Natural killer cell (primary cell): ENCODE measurements at regions not wholly inside any gene's neighbourhood (a gene's known extent, or its start where the extent isn't known, plus 50 kb on each side); places are given as distances from the start of the nearest gene placed in this dataset.

Source experiments
- ATAC-seq, 3 donors: fragments of 150-1000 bp in 2 of 3; fragments of 200-7000 bp in 1 of 3; cut with Tn5 transposase; 1 replicate in 1 of 3; 2 replicates in 2 of 3; pipeline ENCODE4 v1.10.0; 2021; ENCODE audit warnings: mild to moderate bottlenecking in 2 of 3, moderate library complexity in 2 of 3
- DNase-seq, 2 donors: peaks; one replicate each; pipeline versions ENCODE4 v3.0.0 to v3.0.0-alpha.2; 2013 to 2021; ENCODE audit warnings: mixed read lengths in 1 of 2
- H3K27ac ChIP-seq: one replicate; pipeline ENCODE4 v1.5.1; 2013; ENCODE audit warnings: mild to moderate bottlenecking, low read length
- H3K27me3 ChIP-seq: one replicate; pipeline ENCODE4 v1.6.1; 2013; ENCODE audit warnings: low read length; ENCODE audit not compliant: control insufficient read depth, insufficient read depth
- H3K36me3 ChIP-seq: one replicate; pipeline ENCODE4 v1.6.1; 2013; ENCODE audit warnings: low read length; ENCODE audit not compliant: control insufficient read depth, insufficient read depth
- H3K4me1 ChIP-seq: one replicate; pipeline ENCODE4 v1.6.1; 2013; ENCODE audit warnings: low read length; ENCODE audit not compliant: control insufficient read depth, insufficient read depth
- H3K4me3 ChIP-seq: one replicate; pipeline ENCODE4 v1.5.1; 2013; ENCODE audit warnings: low read length
- H3K9me3 ChIP-seq: one replicate; pipeline ENCODE4 v1.6.1; 2013; ENCODE audit warnings: low read length; ENCODE audit not compliant: control insufficient read depth, insufficient read depth
- H3K27ac Mint-ChIP-seq, 2 donors: one replicate each; pipeline ENCODE4 v1.8.0; 2022; ENCODE audit warnings: mild to moderate bottlenecking in 2 of 2, mixed read lengths in 2 of 2, moderate library complexity in 1 of 2
- H3K27me3 Mint-ChIP-seq, 2 donors: one replicate each; pipeline ENCODE4 v1.8.0; 2022; ENCODE audit warnings: low read depth in 2 of 2, mixed read lengths in 2 of 2
- H3K36me3 Mint-ChIP-seq: one replicate; pipeline ENCODE4 v1.8.0; 2022; ENCODE audit warnings: mixed read lengths
- H3K4me1 Mint-ChIP-seq, 2 donors: one replicate each; pipeline ENCODE4 v1.8.0; 2022; ENCODE audit warnings: mixed read lengths in 2 of 2
- H3K4me3 Mint-ChIP-seq: one replicate; pipeline ENCODE4 v1.8.0; 2022; ENCODE audit warnings: mild to moderate bottlenecking, moderate library complexity, mixed read lengths
- H3K9me3 Mint-ChIP-seq, 2 donors: one replicate each; pipeline ENCODE4 v1.8.0; 2022; ENCODE audit warnings: mixed read lengths in 2 of 2
- CTCF ChIP-seq: fragments of 200-600 bp; IDR thresholded peaks from one replicate; pipeline ENCODE4 v1.8.0; 2022; ENCODE audit warnings: antibody characterized with exemption
- WGBS: methylation state at CpG from one replicate; pipeline ENCODE4 v1.1.7; 2013; ENCODE audit warnings: missing lambda C conversion rate; ENCODE audit not compliant: insufficient coverage; 5-methylcytosine and 5-hydroxymethylcytosine counted together
- intact Hi-C: fragments of 100-400 bp; cut with micrococcal nuclease; formaldehyde crosslinking; loops from one replicate; pipeline ENCODE4 v1.14.2; 2022

DNA sequence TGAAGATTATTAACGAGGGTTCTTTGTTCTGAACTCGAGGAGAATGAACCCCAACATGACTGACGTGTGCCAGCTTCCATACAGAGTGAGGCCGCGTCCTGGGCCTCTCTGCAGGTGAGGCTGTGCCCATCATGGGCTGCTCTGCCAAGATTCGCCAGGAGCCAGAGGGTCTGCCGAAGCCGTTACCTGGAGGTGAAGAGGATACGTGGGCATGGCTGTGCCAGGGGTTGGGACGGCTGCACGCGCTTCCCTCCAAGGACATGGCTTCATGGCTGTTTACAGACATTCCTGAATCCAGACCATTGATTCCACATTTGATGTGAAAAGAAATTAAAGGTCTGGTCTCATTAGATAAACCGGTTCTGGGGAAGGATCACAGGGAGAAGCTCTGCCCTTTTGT is 211.4 kb upstream of the SALL3 start:
- H3K4me3 Mint-ChIP-seq: no peak overlapping the region
- no peak for ATAC-seq
- Histone ChIP-seq H3K36me3 (no peaks in the 10 kb centered on the region), H3K27ac (no peak overlapping the region), H3K27me3 (no peaks in the 10 kb centered on the region), H3K4me1 (no peaks in the 10 kb centered on the region), H3K9me3 (no peaks in the 10 kb centered on the region), H3K4me3 (no peak overlapping the region)
- no peak for TF ChIP-seq CTCF
- H3K4me1 Mint-ChIP-seq: no peaks in the 10 kb centered on the region
- no peaks in the 10 kb centered on the region for H3K27me3 Mint-ChIP-seq
- no peaks in the 10 kb centered on the region for H3K36me3 Mint-ChIP-seq
- intact Hi-C loops: no loop called here
- no peaks in the 10 kb centered on the region for H3K9me3 Mint-ChIP-seq
- 90% methylated on average over 13 of the region's 13 CpGs for WGBS
- no peak overlapping the region for H3K27ac Mint-ChIP-seq
- DNase-seq: no peak

- H3K36me3 Mint-ChIP-seq: no peaks in the 10 kb centered on the region
- H3K9me3 Mint-ChIP-seq: no peaks in the 10 kb centered on the region
- 55% methylated on average over 25 of the region's 25 CpGs for WGBS
Observed at GRCh38 chr18:78768656-78769501, 210.7 kb upstream of the SALL3 start.

DNA sequence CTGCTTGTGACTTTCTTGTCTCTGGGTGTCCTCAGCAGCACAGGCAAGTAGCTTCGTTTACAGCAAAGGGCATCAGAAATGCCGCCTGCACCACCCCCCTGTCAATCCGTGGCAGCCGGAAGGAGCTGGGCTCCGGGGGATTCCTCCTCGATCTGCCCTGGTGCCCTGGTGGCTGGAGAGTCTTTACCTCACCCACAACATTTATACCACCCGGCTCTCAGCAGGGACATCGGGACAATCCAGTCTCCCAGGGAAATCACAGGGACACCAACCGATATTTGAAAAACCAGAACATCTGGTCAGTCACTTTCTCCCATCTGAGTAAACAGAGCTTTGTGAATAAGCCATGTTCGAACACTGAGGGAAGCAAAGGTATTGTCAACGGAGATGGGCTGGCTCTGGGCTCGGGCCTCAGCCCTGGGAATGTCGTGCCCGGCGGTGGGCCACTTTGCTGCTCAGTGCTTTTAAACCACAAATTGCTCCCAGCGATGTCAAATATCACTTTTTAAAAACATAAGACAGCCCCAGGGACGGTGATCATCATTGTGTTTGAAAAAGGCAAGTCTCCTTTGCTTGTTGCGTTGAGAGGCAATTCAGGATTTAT is 210.0 kb upstream of the SALL3 start:
- H3K4me3 ChIP-seq: no peak overlapping the region
- H3K9me3 ChIP-seq: no peaks in the 10 kb centered on the region
- Mint-ChIP-seq H3K9me3 (no peaks in the 10 kb centered on the region), H3K36me3 (no peaks in the 10 kb centered on the region), H3K27me3 (no peaks in the 10 kb centered on the region), H3K4me3 (no peak overlapping the region), H3K4me1 (no peaks in the 10 kb centered on the region), H3K27ac (no peak overlapping the region)
- DNase-seq: no peak
- 72% methylated on average over 17 of the region's 18 CpGs for WGBS
- no peaks in the 10 kb centered on the region for H3K36me3 ChIP-seq
- TF ChIP-seq CTCF: no peak
- no peaks in the 10 kb centered on the region for H3K27me3 ChIP-seq
- no peak overlapping the region for H3K27ac ChIP-seq
- intact Hi-C loops: no loop called here
- H3K4me1 ChIP-seq: no peaks in the 10 kb centered on the region
- no peak for ATAC-seq

More at GRCh38 chr18:78768656-78769501, 210.7 kb upstream of the SALL3 start:
- no peak overlapping the region for H3K4me3 ChIP-seq
- no peak for DNase-seq
- H3K9me3 ChIP-seq: no peaks in the 10 kb centered on the region
- no peaks in the 10 kb centered on the region for H3K36me3 ChIP-seq
- TF ChIP-seq CTCF: no peak
- intact Hi-C loops: no loop called here
- Mint-ChIP-seq H3K4me1 (no peaks in the 10 kb centered on the region), H3K27ac (no peak overlapping the region), H3K4me3 (no peak overlapping the region), H3K27me3 (no peaks in the 10 kb centered on the region)
- ATAC-seq: no peak
- H3K27ac ChIP-seq: no peak overlapping the region
- no peaks in the 10 kb centered on the region for H3K4me1 ChIP-seq
- no peaks in the 10 kb centered on the region for H3K27me3 ChIP-seq
